GM12891 (cell line): ENCODE measurements at regions not wholly inside any gene's neighbourhood (a gene's known extent, or its start where the extent isn't known, plus 50 kb on each side); places are given as distances from the start of the nearest gene placed in this dataset.

ENCODE experiments used
- PAX5 ChIP-seq: IDR thresholded peaks from 2 replicates; pipeline ENCODE4 v1.6.1; 2011; ENCODE audit warnings: low read length, moderate library complexity, mild to moderate bottlenecking; ENCODE audit not compliant: insufficient read depth, severe bottlenecking
- POLR2A ChIP-seq: IDR thresholded peaks from 2 replicates; pipeline ENCODE4 v1.6.1; 2011; ENCODE audit warnings: low read depth, low read length, control low read depth
- POLR2AphosphoS5 ChIP-seq: IDR thresholded peaks from 2 replicates; pipeline ENCODE4 v1.6.1; 2011; ENCODE audit warnings: low read depth, low read length, control low read depth
- TAF1 ChIP-seq: IDR thresholded peaks from 2 replicates; pipeline ENCODE4 v1.6.1; 2011; ENCODE audit warnings: low read depth, low read length, control low read depth

GRCh38 chr3:67244130-67244529 lies 246.0 kb downstream of the KBTBD8 start:
- TF ChIP-seq POLR2A (no peak), PAX5 (no peak), POLR2AphosphoS5 (no peak), TAF1 (no peak)
